ENCODE measurements at regions not wholly inside any gene's neighbourhood (a gene's known extent, or its start where the extent isn't known, plus 50 kb on each side); places are given as distances from the start of the nearest gene placed in this dataset.

- TF ChIP-seq CTCF (IDR thresholded peaks at IDR 0.05) (no peak), POLR2A (IDR thresholded peaks at IDR 0.05) (no peak), POLR2AphosphoS5 (IDR thresholded peaks at IDR 0.05) (no peak), EP300 (IDR thresholded peaks at IDR 0.05) (no peak)
Observed at GRCh38 chr20:11145616-11146015, 471.8 kb upstream of the JAG1 start.
